ENCODE measurements at regions not wholly inside any gene's neighbourhood (a gene's known extent, or its start where the extent isn't known, plus 50 kb on each side); places are given as distances from the start of the nearest gene placed in this dataset.

- intact Hi-C loops (cut with DNase I) = no loop called here
- no peak overlapping the region for H3K4me3 ChIP-seq
- no peaks in the 10 kb centered on the region for H3K9me3 ChIP-seq
- no peaks in the 10 kb centered on the region for H3K36me3 ChIP-seq
- no peak for DNase-seq (ENCODE audit: extremely low spot score)
- 45% methylated on average over 2 of the region's 2 CpGs for WGBS
- no peak overlapping the region for H3K27ac ChIP-seq (replicated peaks in 1 of 4)
- no peak for TF ChIP-seq EP300 (IDR thresholded peaks at IDR 0.05)
- TF ChIP-seq CTCF (IDR thresholded peaks at IDR 0.05) = no peak
- TF ChIP-seq POLR2AphosphoS5 (IDR thresholded peaks at IDR 0.05) = no peak
- TF ChIP-seq POLR2A (IDR thresholded peaks at IDR 0.05; ENCODE audit: low read depth) = no peak
- H3K27me3 ChIP-seq = no peaks in the 10 kb centered on the region
- H3K4me1 ChIP-seq = no peaks in the 10 kb centered on the region
These were observed 665.6 kb downstream of the DNAJB9 start for GRCh38 chr7:109235316-109235715.

- Histone ChIP-seq H3K9me3 (no peaks in the 10 kb centered on the region), H3K27me3 (no peaks in the 10 kb centered on the region), H3K4me1 (no peaks in the 10 kb centered on the region), H3K36me3 (no peaks in the 10 kb centered on the region), H3K4me3 (no peak overlapping the region), H3K27ac (replicated peaks in 1 of 4) (no peak overlapping the region)
- DNase-seq (ENCODE audit: extremely low spot score) = no peak
- 65% methylated on average over 10 of the region's 10 CpGs for WGBS
- TF ChIP-seq POLR2AphosphoS5 (IDR thresholded peaks at IDR 0.05) (no peak), EP300 (IDR thresholded peaks at IDR 0.05) (no peak), POLR2A (IDR thresholded peaks at IDR 0.05; ENCODE audit: low read depth) (no peak), CTCF (IDR thresholded peaks at IDR 0.05) (no peak)
- intact Hi-C loops (cut with DNase I) = no loop called here
These were observed 676.8 kb downstream of the DNAJB9 start for GRCh38 chr7:109246330-109247077.

- H3K27ac ChIP-seq (replicated peaks in 1 of 4) = no peak overlapping the region
- H3K27me3 ChIP-seq = no peaks in the 10 kb centered on the region
- TF ChIP-seq POLR2A (IDR thresholded peaks at IDR 0.05; ENCODE audit: low read depth) = no peak
- no peaks in the 10 kb centered on the region for H3K4me1 ChIP-seq
- no peaks in the 10 kb centered on the region for H3K36me3 ChIP-seq
- H3K9me3 ChIP-seq = no peaks in the 10 kb centered on the region
- 91% methylated on average over 3 of the region's 3 CpGs for WGBS
- intact Hi-C loops (cut with DNase I) = no loop called here
- no peak overlapping the region for H3K4me3 ChIP-seq
- no peak for DNase-seq (ENCODE audit: extremely low spot score)
These were observed 687.3 kb downstream of the DNAJB9 start for GRCh38 chr7:109256762-109257560.

- intact Hi-C loops (cut with DNase I) = no loop called here
- Histone ChIP-seq H3K4me1 (no peaks in the 10 kb centered on the region), H3K27ac (replicated peaks in 1 of 4) (no peak overlapping the region), H3K4me3 (no peak overlapping the region), H3K27me3 (no peaks in the 10 kb centered on the region), H3K36me3 (no peaks in the 10 kb centered on the region), H3K9me3 (no peaks in the 10 kb centered on the region)
- DNase-seq (ENCODE audit: extremely low spot score) = no peak
- WGBS = 46% methylated on average over 1 of the region's 1 CpG
- no peak for TF ChIP-seq CTCF (IDR thresholded peaks at IDR 0.05)
- no peak for TF ChIP-seq POLR2AphosphoS5 (IDR thresholded peaks at IDR 0.05)
- no peak for TF ChIP-seq POLR2A (IDR thresholded peaks at IDR 0.05; ENCODE audit: low read depth)
- no peak for TF ChIP-seq EP300 (IDR thresholded peaks at IDR 0.05)
These were observed 689.5 kb downstream of the DNAJB9 start for GRCh38 chr7:109259151-109259550.

- Histone ChIP-seq H3K4me1 (no peaks in the 10 kb centered on the region), H3K27me3 (no peaks in the 10 kb centered on the region), H3K4me3 (no peak overlapping the region), H3K9me3 (no peaks in the 10 kb centered on the region), H3K27ac (replicated peaks in 1 of 4) (no peak overlapping the region), H3K36me3 (no peaks in the 10 kb centered on the region)
- TF ChIP-seq POLR2AphosphoS5 (IDR thresholded peaks at IDR 0.05) (no peak), POLR2A (IDR thresholded peaks at IDR 0.05; ENCODE audit: low read depth) (no peak), EP300 (IDR thresholded peaks at IDR 0.05) (no peak), CTCF (IDR thresholded peaks at IDR 0.05) (no peak)
- intact Hi-C loops (cut with DNase I) = no loop called here
- WGBS = 86% methylated on average over 3 of the region's 3 CpGs
- no peak for DNase-seq (ENCODE audit: extremely low spot score)
These were observed 692.1 kb downstream of the DNAJB9 start for GRCh38 chr7:109261781-109262180.

Measured in esophagus muscularis mucosa (tissue), 4 donors.